NCI-H526 treated with DMSO at 0.1 percent for 48 hours (cell line): ENCODE measurements at regions not wholly inside any gene's neighbourhood (a gene's known extent, or its start where the extent isn't known, plus 50 kb on each side); places are given as distances from the start of the nearest gene placed in this dataset.

Experiments used
- DNase-seq: peaks from one replicate; lab custom pipeline; 2025; lab: John Stamatoyannopoulos, UW

DNA sequence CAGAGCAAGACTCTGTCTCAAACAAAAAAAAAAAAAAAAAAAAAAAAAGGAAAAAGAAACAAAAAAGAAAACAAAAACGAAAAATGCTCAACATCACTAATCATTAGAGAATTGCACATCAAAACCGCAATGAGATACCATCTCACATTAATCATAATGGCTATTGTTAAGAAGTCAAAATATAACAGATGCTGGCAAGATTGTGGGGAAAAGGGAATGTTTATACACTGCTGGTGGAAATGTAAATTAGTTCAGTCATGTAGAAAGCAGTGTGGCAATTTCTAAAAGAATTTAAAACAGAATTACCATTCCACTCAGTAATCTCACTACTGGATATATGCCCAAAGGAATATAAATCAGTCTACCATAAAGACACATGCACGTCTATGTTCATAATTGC is 50.4 kb upstream of the PRR16 start:
- DNase-seq, result no peak
